ENCODE measurements at regions not wholly inside any gene's neighbourhood (a gene's known extent, or its start where the extent isn't known, plus 50 kb on each side); places are given as distances from the start of the nearest gene placed in this dataset.

- 35 to 53% methylated on average over 2 of the region's 2 CpGs for WGBS, 2 donors
- peaks cover 0 to 11% (median 0%) of the 10 kb centered on the region in 9 donors for H3K4me1 ChIP-seq
- intact Hi-C loops (cut with DNase I): no loop called here
- peak in 4 of 8 donors; percentile 34 to 79 (median 62) for ATAC-seq
- H3K9me3 ChIP-seq: no peaks in the 10 kb centered on the region
- DNase-seq: no peak
- no peaks in the 10 kb centered on the region for H3K27me3 ChIP-seq
- H3K27ac ChIP-seq: peak overlapping the region in 7 of 10 donors; percentile 7 to 50 (median 40)
- TF ChIP-seq CTCF (IDR thresholded peaks at IDR 0.05): no peak
- H3K36me3 ChIP-seq: no peaks in the 10 kb centered on the region
- H3K4me3 ChIP-seq: no peak overlapping the region
Observed at GRCh38 chr6:133083248-133083967, 157.7 kb upstream of the EYA4 start.

- H3K27ac ChIP-seq: no peak overlapping the region
- intact Hi-C loops (cut with DNase I): no loop called here
- peaks cover 0 to 11% (median 0%) of the 10 kb centered on the region in 9 donors for H3K4me1 ChIP-seq
- WGBS, 2 donors: 89 to 100% methylated on average over 1 of the region's 1 CpG
- H3K4me3 ChIP-seq: no peak overlapping the region
- DNase-seq (no peak), ATAC-seq (no peak)
- TF ChIP-seq CTCF (IDR thresholded peaks at IDR 0.05): no peak
- no peaks in the 10 kb centered on the region for H3K9me3 ChIP-seq
- H3K27me3 ChIP-seq: no peaks in the 10 kb centered on the region
- H3K36me3 ChIP-seq: no peaks in the 10 kb centered on the region
Observed at GRCh38 chr6:133085471-133085870, 155.7 kb upstream of the EYA4 start.

GRCh38 chr6:133085896-133086295, 155.3 kb upstream of the EYA4 start:
- DNase-seq: no peak
- intact Hi-C loops (cut with DNase I): no loop called here
- Histone ChIP-seq H3K27me3 (no peaks in the 10 kb centered on the region), H3K4me1 (peaks cover 0 to 11% (median 0%) of the 10 kb centered on the region in 9 donors), H3K36me3 (no peaks in the 10 kb centered on the region), H3K4me3 (no peak overlapping the region), H3K9me3 (no peaks in the 10 kb centered on the region), H3K27ac (no peak overlapping the region)
- WGBS, 2 donors: 31 to 47% methylated on average over 2 of the region's 2 CpGs
- no peak for ATAC-seq
- no peak for TF ChIP-seq CTCF (IDR thresholded peaks at IDR 0.05)

GRCh38 chr6:133088931-133089695, 152.0 kb upstream of the EYA4 start:
- peaks cover 0 to 6% (median 0%) of the 10 kb centered on the region in 9 donors for H3K4me1 ChIP-seq
- H3K4me3 ChIP-seq: no peak overlapping the region
- no peak overlapping the region for H3K27ac ChIP-seq
- ATAC-seq (no peak), DNase-seq (no peak)
- no peaks in the 10 kb centered on the region for H3K36me3 ChIP-seq
- no peak for TF ChIP-seq CTCF (IDR thresholded peaks at IDR 0.05)
- H3K27me3 ChIP-seq: no peaks in the 10 kb centered on the region
- intact Hi-C loops (cut with DNase I): loop anchor here in 1 of 10 donors (1.0 kb wide), 1 partner anchor 23 kb away; no protein-coding TSS in a partner anchor
- WGBS, 2 donors: 81 to 90% methylated on average over 5 of the region's 5 CpGs
- no peaks in the 10 kb centered on the region for H3K9me3 ChIP-seq

All from heart right ventricle (tissue), 16 donors.